Gastrocnemius medialis (tissue), 4 donors: ENCODE measurements at regions not wholly inside any gene's neighbourhood (a gene's known extent, or its start where the extent isn't known, plus 50 kb on each side); places are given as distances from the start of the nearest gene placed in this dataset.

Source experiments
- ATAC-seq, 2 donors: fragments of 150-250 bp; one replicate each; pipeline ENCODE4 v1.9.1; 2016
- DNase-seq, 2 donors: peaks; one replicate each; pipeline ENCODE4 v3.0.0-alpha.2; 2019
- H3K27ac ChIP-seq, 4 donors: fragments of 200-600 bp; sonication (generic); 1 replicate in 1 of 4; 2 replicates in 3 of 4; pipeline ENCODE4 v1.5.1; 2016 to 2018; ENCODE audit warnings: mild to moderate bottlenecking in 2 of 4, moderate library complexity in 1 of 4
- H3K27me3 ChIP-seq, 3 donors: fragments of 200-600 bp; sonication (generic) in 2 of 3; 1 replicate in 1 of 3; 2 replicates in 2 of 3; pipeline versions ENCODE4 v1.5.1 to v1.6.0; 2016 to 2019; ENCODE audit warnings: mild to moderate bottlenecking in 1 of 3, moderate library complexity in 1 of 3
- H3K36me3 ChIP-seq, 2 donors: fragments of 200-600 bp; sonication (generic) in 1 of 2; one replicate each; pipeline ENCODE4 v1.5.1; 2017 to 2018
- H3K4me1 ChIP-seq, 2 donors: fragments of 200-600 bp; sonication (generic) in 1 of 2; one replicate each; pipeline ENCODE4 v1.5.1; 2016 to 2017; ENCODE audit warnings: mild to moderate bottlenecking in 2 of 2
- H3K4me3 ChIP-seq, 4 donors: fragments of 200-600 bp; sonication (generic) in 3 of 4; 1 replicate in 1 of 4; 2 replicates in 3 of 4; pipeline ENCODE4 v1.5.1; 2016 to 2019; ENCODE audit warnings: mild to moderate bottlenecking in 2 of 4
- H3K9me3 ChIP-seq, 3 donors: fragments of 200-600 bp; sonication (generic) in 2 of 3; 1 replicate in 1 of 3; 2 replicates in 2 of 3; pipeline ENCODE4 v1.5.1; 2016 to 2019
- CTCF ChIP-seq, 5 experiments: fragments of 450-650 bp in 3 of 5; fragments of 200-600 bp in 2 of 5; sonication (generic) in 2 of 5; IDR thresholded peaks in 4 of 5; conservative IDR thresholded peaks in 1 of 5; 1 replicate in 4 of 5; 2 replicates in 1 of 5; pipeline ENCODE4 v1.5.1; 2016 to 2019; ENCODE audit warnings: antibody characterized with exemption in 5 of 5, mild to moderate bottlenecking in 3 of 5, moderate library complexity in 3 of 5
- POLR2A ChIP-seq, 2 donors: fragments of 450-650 bp; IDR thresholded peaks; one replicate each; pipeline ENCODE4 v1.6.1; 2017; ENCODE audit warnings: antibody characterized with exemption in 2 of 2, mild to moderate bottlenecking in 2 of 2, moderate library complexity in 2 of 2
- in situ Hi-C, 4 donors: fragments of 200-750 bp; cut with MboI; loops; one replicate each; pipeline versions ENCODE4 v1.15.0 to v1.8.0; 2017; ENCODE audit warnings: low sequenced_read_pairs in 4 of 4
- intact Hi-C: fragments of 100-400 bp; cut with DNase I; formaldehyde crosslinking; loops from one replicate; pipeline ENCODE4 v1.15.1; 2023; ENCODE audit warnings: low total_unique reads

- TF ChIP-seq CTCF (IDR thresholded peaks at IDR 0.05 in 4 of 5, conservative IDR thresholded peaks at IDR 0.05 in 1 of 5) (no peak), POLR2A (IDR thresholded peaks at IDR 0.05) (no peak)
- Histone ChIP-seq H3K36me3 (no peaks in the 10 kb centered on the region), H3K4me3 (no peak overlapping the region), H3K9me3 (no peaks in the 10 kb centered on the region), H3K4me1 (no peaks in the 10 kb centered on the region), H3K27ac (no peak overlapping the region), H3K27me3 (no peaks in the 10 kb centered on the region)
- in situ Hi-C loops (no loop called here), intact Hi-C loops (no loop called here)
- no peak for DNase-seq
- no peak for ATAC-seq
Measured at GRCh38 chr6:84872996-84873723, 108.8 kb upstream of the TBX18 start.

- in situ Hi-C loops = no loop called here
Measured at GRCh38 chr6:84871925-84872324, 107.5 kb upstream of the TBX18 start.

GRCh38 chr6:84870672-84871071 lies 106.3 kb upstream of the TBX18 start:
- Histone ChIP-seq H3K27ac (no peak overlapping the region), H3K4me1 (no peaks in the 10 kb centered on the region), H3K27me3 (no peaks in the 10 kb centered on the region), H3K9me3 (no peaks in the 10 kb centered on the region), H3K36me3 (no peaks in the 10 kb centered on the region), H3K4me3 (no peak overlapping the region)
- intact Hi-C loops = no loop called here
- in situ Hi-C loops = no loop called here
- DNase-seq (no peak), ATAC-seq (no peak)
- TF ChIP-seq POLR2A (IDR thresholded peaks at IDR 0.05) = no peak
- no peak for TF ChIP-seq CTCF (IDR thresholded peaks at IDR 0.05 in 4 of 5, conservative IDR thresholded peaks at IDR 0.05 in 1 of 5)

More at GRCh38 chr6:84871925-84872324, 107.5 kb upstream of the TBX18 start:
- intact Hi-C loops = no loop called here
- no peak overlapping the region for H3K4me3 ChIP-seq
- TF ChIP-seq POLR2A (IDR thresholded peaks at IDR 0.05) (no peak), CTCF (IDR thresholded peaks at IDR 0.05 in 4 of 5, conservative IDR thresholded peaks at IDR 0.05 in 1 of 5) (no peak)
- no peaks in the 10 kb centered on the region for H3K4me1 ChIP-seq
- no peaks in the 10 kb centered on the region for H3K27me3 ChIP-seq
- H3K36me3 ChIP-seq = no peaks in the 10 kb centered on the region
- H3K9me3 ChIP-seq = no peaks in the 10 kb centered on the region
- ATAC-seq (no peak), DNase-seq (no peak)
- no peak overlapping the region for H3K27ac ChIP-seq

- no peak for ATAC-seq
- no peak overlapping the region for H3K27ac ChIP-seq
- no peaks in the 10 kb centered on the region for H3K36me3 ChIP-seq
- TF ChIP-seq POLR2A (IDR thresholded peaks at IDR 0.05) = no peak
- TF ChIP-seq CTCF (IDR thresholded peaks at IDR 0.05 in 4 of 5, conservative IDR thresholded peaks at IDR 0.05 in 1 of 5) = no peak
- intact Hi-C loops (no loop called here), in situ Hi-C loops (no loop called here)
- H3K4me3 ChIP-seq = no peak overlapping the region
- no peaks in the 10 kb centered on the region for H3K27me3 ChIP-seq
- H3K4me1 ChIP-seq = no peaks in the 10 kb centered on the region
- no peak for DNase-seq
- no peaks in the 10 kb centered on the region for H3K9me3 ChIP-seq
Measured at GRCh38 chr6:84868149-84868548, 103.8 kb upstream of the TBX18 start.

- no peaks in the 10 kb centered on the region for H3K9me3 ChIP-seq
- in situ Hi-C loops = no loop called here
- intact Hi-C loops = no loop called here
- TF ChIP-seq CTCF (IDR thresholded peaks at IDR 0.05 in 4 of 5, conservative IDR thresholded peaks at IDR 0.05 in 1 of 5) (no peak), POLR2A (IDR thresholded peaks at IDR 0.05) (no peak)
- H3K4me3 ChIP-seq = no peak overlapping the region
- DNase-seq (no peak), ATAC-seq (no peak)
- no peaks in the 10 kb centered on the region for H3K4me1 ChIP-seq
- no peak overlapping the region for H3K27ac ChIP-seq
- H3K27me3 ChIP-seq = no peaks in the 10 kb centered on the region
- H3K36me3 ChIP-seq = no peaks in the 10 kb centered on the region
Measured at GRCh38 chr6:84867521-84867920, 103.1 kb upstream of the TBX18 start.
